K562 (cell line): ENCODE measurements at regions not wholly inside any gene's neighbourhood (a gene's known extent, or its start where the extent isn't known, plus 50 kb on each side); places are given as distances from the start of the nearest gene placed in this dataset.

Experiments used
- ATAC-seq: fragments of 200-7000 bp; cut with Tn5 transposase; 3 replicates; pipeline ENCODE4 v1.9.1; 2020; ENCODE audit warnings: moderate library complexity
- BruUV-seq: library from RNA; stranded (reverse); fragments of 400-500 nt; replicated peaks from 2 replicates; lab custom pipeline; 2021; lab: Mats Ljungman, UMichigan
- CTCF ChIA-PET: fragments of 300-600 bp; formaldehyde crosslinking; extraction: SDS; loops from one replicate; lab custom pipeline; 2021; ENCODE audit warnings: low intra/inter-chr PET ratio; lab: Yijun Ruan, JAX
- POLR2A ChIA-PET: fragments of 300-600, 350-650 bp; sonication (Branson Sonifier 250); formaldehyde crosslinking; extraction: SDS; loops from one replicate; lab custom pipeline; 2021; ENCODE audit warnings: antibody characterized with exemption, inconsistent platforms; lab: Yijun Ruan, JAX
- DNase-seq, 4 experiments: peaks; one replicate each; pipeline versions ENCODE4 v3.0.0 to v3.0.0-alpha.2; 2011 to 2018; ENCODE audit warnings: low spot score in 3 of 4, mixed read lengths in 3 of 4; ENCODE audit errors: extremely low read depth in 1 of 4
- FAIRE-seq: peaks from 2 replicates; lab custom pipeline; 2011; peaks lifted over from hg19 to GRCh38; lab: Jason Lieb, UNC
- H2AFZ ChIP-seq: 2 replicates; pipeline ENCODE4 v1.6.0; 2011; ENCODE audit warnings: low read depth, low read length, control low read depth, inconsistent platforms
- H3K27ac ChIP-seq: fragments of 200-600 bp; 3 replicates; pipeline ENCODE4 v1.8.0; 2011; ENCODE audit warnings: low read depth, mild to moderate bottlenecking, control low read depth, inconsistent platforms, low read length, moderate library complexity, mixed read lengths; ENCODE audit errors: extremely low read depth
- H3K27me3 ChIP-seq, 2 experiments: fragments of 300-600 bp in 1 of 2; 2 replicates in 1 of 2; 3 replicates in 1 of 2; pipeline versions ENCODE4 v1.6.0 to v1.8.0; 2011; ENCODE audit warnings: inconsistent platforms in 2 of 2, low read length in 2 of 2, mild to moderate bottlenecking in 1 of 2, mixed read lengths in 1 of 2, moderate library complexity in 1 of 2; ENCODE audit not compliant: control insufficient read depth in 2 of 2, insufficient read depth in 2 of 2
- H3K36me3 ChIP-seq: fragments of 300-600 bp; 3 replicates; pipeline ENCODE4 v1.8.0; 2011; ENCODE audit warnings: mild to moderate bottlenecking, low read length, inconsistent platforms; ENCODE audit not compliant: control insufficient read depth, insufficient read depth
- H3K4me1 ChIP-seq, 2 experiments: fragments of 200-600 bp in 1 of 2; replicated peaks in 1 of 2; 2 replicates in 1 of 2; 3 replicates in 1 of 2; pipeline versions ENCODE4 v1.5.1 to v1.8.0; 2011; ENCODE audit warnings: inconsistent platforms in 2 of 2, low read length in 2 of 2, mild to moderate bottlenecking in 1 of 2, mixed read lengths in 1 of 2, moderate library complexity in 1 of 2; ENCODE audit not compliant: control insufficient read depth in 2 of 2, insufficient read depth in 2 of 2
- H3K4me2 ChIP-seq: 2 replicates; pipeline ENCODE4 v1.6.1; 2011; ENCODE audit warnings: low read length, control low read depth, inconsistent platforms, mixed read lengths; ENCODE audit not compliant: insufficient read depth
- H3K4me3 ChIP-seq: fragments of 200-600 bp; sonication (generic), shearing (Covaris generic); 2 replicates; pipeline ENCODE4 v1.5.1; 2016; ENCODE audit warnings: control low read depth, inconsistent platforms
- H3K79me2 ChIP-seq: fragments of 200-600 bp; 3 replicates; pipeline ENCODE4 v1.8.0; 2011; ENCODE audit warnings: low read length, inconsistent platforms; ENCODE audit not compliant: control insufficient read depth, insufficient read depth
- H3K9ac ChIP-seq, 2 experiments: 2 replicates each; pipeline versions ENCODE4 v1.6.0 to v1.6.1; 2011; ENCODE audit warnings: low read depth in 2 of 2, low read length in 2 of 2, control low read depth in 1 of 2, inconsistent platforms in 1 of 2, mild to moderate bottlenecking in 1 of 2, mixed read lengths in 1 of 2; ENCODE audit not compliant: insufficient read depth in 1 of 2
- H3K9me1 ChIP-seq: one replicate; pipeline ENCODE4 v1.6.0; 2011; ENCODE audit warnings: inconsistent platforms, mild to moderate bottlenecking, low read length, moderate library complexity; ENCODE audit not compliant: control insufficient read depth, insufficient read depth
- H3K9me3 ChIP-seq: replicated peaks from 2 replicates; pipeline ENCODE4 v1.5.1; 2011; ENCODE audit warnings: low read depth, low read length, inconsistent platforms; ENCODE audit not compliant: control insufficient read depth, insufficient read depth
- H4K20me1 ChIP-seq: replicated peaks from 2 replicates; pipeline ENCODE4 v1.6.1; 2011; ENCODE audit warnings: low read length, inconsistent platforms, mixed read lengths; ENCODE audit not compliant: control insufficient read depth, insufficient read depth
- COPS2 ChIP-seq: fragments of 450-650 bp; conservative IDR thresholded peaks from 2 replicates; pipeline ENCODE4 v1.6.1; 2016; ENCODE audit warnings: mild to moderate bottlenecking, moderate library complexity
- ELF1 ChIP-seq: fragments of 200-800 bp; sonication (Bioruptor generic); IDR thresholded peaks from 2 replicates; pipeline ENCODE4 v1.6.1; 2016; ENCODE audit warnings: missing genetic modification characterization, missing compliant biosample characterization
- L3MBTL2 ChIP-seq: fragments of 450-650 bp; IDR thresholded peaks from 2 replicates; pipeline ENCODE4 v1.6.1; 2016; ENCODE audit warnings: mild to moderate bottlenecking, moderate library complexity
- NUFIP1 ChIP-seq: fragments of 450-650 bp; IDR thresholded peaks from 2 replicates; pipeline ENCODE4 v1.6.1; 2018; ENCODE audit not compliant: partially characterized antibody
- RAD21 ChIP-seq, 2 experiments: fragments of 250-450 bp in 1 of 2; fragments of 450-650 bp in 1 of 2; sonication (Bioruptor Pico) in 1 of 2; formaldehyde crosslinking in 1 of 2; IDR thresholded peaks in 1 of 2; conservative IDR thresholded peaks in 1 of 2; 2 replicates each; pipeline versions ENCODE4 v1.4.0 to v1.8.0; 2020 to 2022; ENCODE audit warnings: mild to moderate bottlenecking in 2 of 2, moderate library complexity in 1 of 2
- SIX5 ChIP-seq, 2 experiments: IDR thresholded peaks; 2 replicates each; pipeline ENCODE4 v1.6.1; 2011; ENCODE audit warnings: low read length in 2 of 2, borderline replicate concordance in 1 of 2, low read depth in 1 of 2, mild to moderate bottlenecking in 1 of 2, moderate library complexity in 1 of 2; ENCODE audit not compliant: insufficient read depth in 1 of 2
- XRCC5 ChIP-seq: fragments of 200-400 bp; formaldehyde crosslinking; IDR thresholded peaks from 2 replicates; pipeline ENCODE4 v1.6.1; 2017; ENCODE audit warnings: low read depth, mild to moderate bottlenecking, low read length
- ZBTB1 ChIP-seq: sonication (generic); formaldehyde crosslinking; IDR thresholded peaks from 2 replicates; pipeline ENCODE4 v1.8.1; 2023; ENCODE audit warnings: missing genetic modification reagents, low read depth, mild to moderate bottlenecking, borderline replicate concordance
- ZNF830 ChIP-seq: fragments of 250-450 bp; sonication (Bioruptor Pico); IDR thresholded peaks from 2 replicates; pipeline ENCODE4 v1.5.0; 2021; ENCODE audit warnings: mild to moderate bottlenecking
- ZSCAN32 ChIP-seq: fragments of 450-650 bp; formaldehyde crosslinking; IDR thresholded peaks from 2 replicates; pipeline ENCODE4 v1.4.0; 2020; ENCODE audit warnings: mild to moderate bottlenecking, moderate library complexity
- WGBS: fragments of 100-300 bp; shearing (Covaris generic); methylation state at CpG from one replicate; pipeline ENCODE4 v1.1.6; 2016; ENCODE audit warnings: low coverage, mixed read lengths; ENCODE audit not compliant: insufficient coverage; ENCODE audit errors: missing lambda C conversion rate; 5-methylcytosine and 5-hydroxymethylcytosine counted together
- in situ Hi-C: fragments of 300-500 bp; cut with MboI; formaldehyde crosslinking; loops from 4 replicates; pipeline ENCODE4 v1.15.0; 2018; ENCODE audit warnings: inconsistent platforms, mixed read lengths
- intact Hi-C: fragments of 100-400 bp; cut with micrococcal nuclease; formaldehyde crosslinking; loops from 2 replicates; pipeline ENCODE4 v1.14.2; 2022
- TF ChIP-seq, protein P1 (sequence below), 2 experiments: IDR thresholded peaks; 2 replicates each; pipeline ENCODE4 v1.6.1; 2011; ENCODE audit warnings: borderline replicate concordance in 1 of 2, control low read depth in 1 of 2, low read depth in 1 of 2, low read length in 1 of 2, mild to moderate bottlenecking in 1 of 2, mixed read lengths in 1 of 2, moderate library complexity in 1 of 2; ENCODE audit not compliant: insufficient read depth in 1 of 2, insufficient read length in 1 of 2, poor library complexity in 1 of 2, severe bottlenecking in 1 of 2; ENCODE audit errors: extremely low read depth in 1 of 2
- TF ChIP-seq, protein P2 (sequence below): fragments of 250-450 bp; sonication (Bioruptor Pico); IDR thresholded peaks from 2 replicates; pipeline ENCODE4 v1.4.0; 2020; ENCODE audit warnings: mild to moderate bottlenecking, moderate library complexity
- TF ChIP-seq, protein P3 (sequence below): IDR thresholded peaks from 3 replicates; pipeline ENCODE4 v1.6.1; 2011; ENCODE audit warnings: borderline replicate concordance, mild to moderate bottlenecking, moderate library complexity; ENCODE audit not compliant: insufficient read length; ENCODE audit errors: extremely low read depth

DNA sequence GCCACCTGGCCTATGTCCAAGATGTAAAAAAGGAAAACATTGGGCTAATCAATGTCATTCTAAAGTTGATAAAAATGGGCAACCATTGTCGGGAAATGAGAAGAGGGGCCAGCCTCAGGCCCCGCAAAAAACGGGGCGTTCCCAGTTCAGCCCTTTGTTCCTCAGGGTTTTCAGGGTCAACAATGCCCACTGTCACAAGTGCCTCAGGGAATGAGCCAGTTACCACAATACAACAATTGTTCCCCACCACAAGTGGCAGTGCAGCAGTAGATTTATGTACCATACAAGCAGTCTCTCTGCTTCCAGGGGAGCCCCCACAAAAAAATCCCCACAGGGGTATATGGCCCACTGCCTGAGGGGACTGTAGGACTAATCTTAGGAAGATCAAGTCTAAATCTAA lies 112.5 kb downstream of the ZNF486 start (continued):
- TF ChIP-seq, protein P1, sequence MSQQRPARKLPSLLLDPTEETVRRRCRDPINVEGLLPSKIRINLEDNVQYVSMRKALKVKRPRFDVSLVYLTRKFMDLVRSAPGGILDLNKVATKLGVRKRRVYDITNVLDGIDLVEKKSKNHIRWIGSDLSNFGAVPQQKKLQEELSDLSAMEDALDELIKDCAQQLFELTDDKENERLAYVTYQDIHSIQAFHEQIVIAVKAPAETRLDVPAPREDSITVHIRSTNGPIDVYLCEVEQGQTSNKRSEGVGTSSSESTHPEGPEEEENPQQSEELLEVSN (IDR thresholded peaks at IDR 0.05; ENCODE audit: borderline replicate concordance in 1 of 2, extremely low read depth in 1 of 2, insufficient read depth in 1 of 2, insufficient read length in 1 of 2, low read depth in 1 of 2, low read length in 1 of 2, poor library complexity in 1 of 2, severe bottlenecking in 1 of 2) = no peak
- TF ChIP-seq, protein P2, sequence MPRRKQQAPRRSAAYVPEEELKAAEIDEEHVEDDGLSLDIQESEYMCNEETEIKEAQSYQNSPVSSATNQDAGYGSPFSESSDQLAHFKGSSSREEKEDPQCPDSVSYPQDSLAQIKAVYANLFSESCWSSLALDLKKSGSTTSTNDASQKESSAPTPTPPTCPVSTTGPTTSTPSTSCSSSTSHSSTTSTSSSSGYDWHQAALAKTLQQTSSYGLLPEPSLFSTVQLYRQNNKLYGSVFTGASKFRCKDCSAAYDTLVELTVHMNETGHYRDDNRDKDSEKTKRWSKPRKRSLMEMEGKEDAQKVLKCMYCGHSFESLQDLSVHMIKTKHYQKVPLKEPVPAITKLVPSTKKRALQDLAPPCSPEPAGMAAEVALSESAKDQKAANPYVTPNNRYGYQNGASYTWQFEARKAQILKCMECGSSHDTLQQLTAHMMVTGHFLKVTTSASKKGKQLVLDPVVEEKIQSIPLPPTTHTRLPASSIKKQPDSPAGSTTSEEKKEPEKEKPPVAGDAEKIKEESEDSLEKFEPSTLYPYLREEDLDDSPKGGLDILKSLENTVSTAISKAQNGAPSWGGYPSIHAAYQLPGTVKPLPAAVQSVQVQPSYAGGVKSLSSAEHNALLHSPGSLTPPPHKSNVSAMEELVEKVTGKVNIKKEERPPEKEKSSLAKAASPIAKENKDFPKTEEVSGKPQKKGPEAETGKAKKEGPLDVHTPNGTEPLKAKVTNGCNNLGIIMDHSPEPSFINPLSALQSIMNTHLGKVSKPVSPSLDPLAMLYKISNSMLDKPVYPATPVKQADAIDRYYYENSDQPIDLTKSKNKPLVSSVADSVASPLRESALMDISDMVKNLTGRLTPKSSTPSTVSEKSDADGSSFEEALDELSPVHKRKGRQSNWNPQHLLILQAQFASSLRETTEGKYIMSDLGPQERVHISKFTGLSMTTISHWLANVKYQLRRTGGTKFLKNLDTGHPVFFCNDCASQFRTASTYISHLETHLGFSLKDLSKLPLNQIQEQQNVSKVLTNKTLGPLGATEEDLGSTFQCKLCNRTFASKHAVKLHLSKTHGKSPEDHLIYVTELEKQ (CRISPR knock-in tag) = no peak
- no peak for TF ChIP-seq ZSCAN32 (CRISPR knock-in tag)
- TF ChIP-seq SIX5 (IDR thresholded peaks at IDR 0.05; ENCODE audit: borderline replicate concordance in 1 of 2, insufficient read depth in 1 of 2, low read depth in 1 of 2, low read length in 2 of 2) = no peak
- TF ChIP-seq, all 486 proteins: peak for 0

DNA sequence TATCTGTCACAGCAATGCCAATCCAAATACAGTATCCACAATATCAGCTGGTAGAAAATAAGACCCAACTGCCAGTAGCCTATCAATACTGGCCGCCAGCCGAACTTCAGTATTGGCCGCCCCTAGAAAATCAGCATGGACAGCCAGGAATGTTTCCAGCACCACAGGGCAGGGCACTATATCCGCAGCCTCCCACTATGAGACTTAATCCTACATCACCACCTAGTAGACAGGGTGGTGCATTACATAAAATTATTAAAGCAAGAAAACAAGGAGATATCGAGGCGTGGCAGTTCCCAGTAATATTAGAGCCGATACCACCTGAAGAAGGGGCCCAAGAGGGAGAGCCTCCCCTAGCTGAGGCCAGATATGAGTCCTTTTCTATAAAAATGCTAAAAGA lies 111.3 kb downstream of the ZNF486 start:
- no peaks in the 10 kb centered on the region for H3K9me1 ChIP-seq
- H3K79me2 ChIP-seq = no peaks in the 10 kb centered on the region
- TF ChIP-seq XRCC5 (no peak), COPS2 (no peak), ELF1 (tag) (no peak), L3MBTL2 (no peak), NUFIP1 (no peak), RAD21 (CRISPR knock-in tag; conservative IDR thresholded peaks at IDR 0.05 in 1 of 2, IDR thresholded peaks at IDR 0.05 in 1 of 2) (0 out of 4 replicates have a peak, but pooled peaks of 1 of the 2 experiments have one; percentile 11), ZBTB1 (CRISPR knock-in tag) (no peak), ZNF830 (CRISPR knock-in tag) (no peak)
- TF ChIP-seq, protein P3, sequence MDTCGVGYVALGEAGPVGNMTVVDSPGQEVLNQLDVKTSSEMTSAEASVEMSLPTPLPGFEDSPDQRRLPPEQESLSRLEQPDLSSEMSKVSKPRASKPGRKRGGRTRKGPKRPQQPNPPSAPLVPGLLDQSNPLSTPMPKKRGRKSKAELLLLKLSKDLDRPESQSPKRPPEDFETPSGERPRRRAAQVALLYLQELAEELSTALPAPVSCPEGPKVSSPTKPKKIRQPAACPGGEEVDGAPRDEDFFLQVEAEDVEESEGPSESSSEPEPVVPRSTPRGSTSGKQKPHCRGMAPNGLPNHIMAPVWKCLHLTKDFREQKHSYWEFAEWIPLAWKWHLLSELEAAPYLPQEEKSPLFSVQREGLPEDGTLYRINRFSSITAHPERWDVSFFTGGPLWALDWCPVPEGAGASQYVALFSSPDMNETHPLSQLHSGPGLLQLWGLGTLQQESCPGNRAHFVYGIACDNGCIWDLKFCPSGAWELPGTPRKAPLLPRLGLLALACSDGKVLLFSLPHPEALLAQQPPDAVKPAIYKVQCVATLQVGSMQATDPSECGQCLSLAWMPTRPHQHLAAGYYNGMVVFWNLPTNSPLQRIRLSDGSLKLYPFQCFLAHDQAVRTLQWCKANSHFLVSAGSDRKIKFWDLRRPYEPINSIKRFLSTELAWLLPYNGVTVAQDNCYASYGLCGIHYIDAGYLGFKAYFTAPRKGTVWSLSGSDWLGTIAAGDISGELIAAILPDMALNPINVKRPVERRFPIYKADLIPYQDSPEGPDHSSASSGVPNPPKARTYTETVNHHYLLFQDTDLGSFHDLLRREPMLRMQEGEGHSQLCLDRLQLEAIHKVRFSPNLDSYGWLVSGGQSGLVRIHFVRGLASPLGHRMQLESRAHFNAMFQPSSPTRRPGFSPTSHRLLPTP = no peak
- no peak overlapping the region for H3K27ac ChIP-seq
- ChIA-PET CTCF (no interaction called here), POLR2A (no interaction called here)
- in situ Hi-C loops = no loop called here
- no peaks in the 10 kb centered on the region for H4K20me1 ChIP-seq
- ATAC-seq = no peak
- H3K4me1 ChIP-seq = no peaks in the 10 kb centered on the region
- BruUV-seq = no TSS peak
- H2AFZ ChIP-seq = no peak overlapping the region
- H3K36me3 ChIP-seq = no peaks in the 10 kb centered on the region
- H3K4me2 ChIP-seq = no peak overlapping the region
- H3K9me3 ChIP-seq = no peaks in the 10 kb centered on the region
- no peaks in the 10 kb centered on the region for H3K27me3 ChIP-seq
- 0% methylated on average over 7 of the region's 7 CpGs for WGBS
- no peak overlapping the region for H3K9ac ChIP-seq
- no peak for DNase-seq
- intact Hi-C loops = no loop called here
- no peak overlapping the region for H3K4me3 ChIP-seq
- no peak for FAIRE-seq
